H1 (cell line): ENCODE measurements at regions not wholly inside any gene's neighbourhood (a gene's known extent, or its start where the extent isn't known, plus 50 kb on each side); places are given as distances from the start of the nearest gene placed in this dataset.

Experiments used
- CTCF ChIA-PET: fragments of 300-600 bp; sonication (Branson Sonifier 250); formaldehyde crosslinking; loops from one replicate; lab custom pipeline; 2021; ENCODE audit not compliant: partially characterized antibody; lab: Charles Lee
- POLR2A ChIA-PET: fragments of 300-600 bp; sonication (Branson Sonifier 250); formaldehyde crosslinking; loops from one replicate; lab custom pipeline; 2021; ENCODE audit warnings: inconsistent platforms; ENCODE audit not compliant: partially characterized antibody; lab: Charles Lee
- DNase-seq, 2 experiments: peaks; one replicate each; pipeline versions ENCODE4 v3.0.0 to v3.0.0-alpha.2; 2010 to 2022; ENCODE audit warnings: low spot score in 2 of 2, low read depth in 1 of 2, mixed read lengths in 1 of 2
- FAIRE-seq: peaks from 2 replicates; lab custom pipeline; 2011; peaks lifted over from hg19 to GRCh38; lab: Jason Lieb, UNC
- H2AFZ ChIP-seq: 2 replicates; pipeline ENCODE4 v1.8.1; 2012; ENCODE audit warnings: low read length, inconsistent platforms
- H2AK5ac ChIP-seq: 2 replicates; pipeline ENCODE4 v1.6.1; 2013; ENCODE audit warnings: low read depth, low read length
- H2BK120ac ChIP-seq: replicated peaks from 2 replicates; pipeline ENCODE3; 2013; ENCODE audit warnings: low read depth, low read length, inconsistent platforms
- H2BK12ac ChIP-seq: 2 replicates; pipeline ENCODE4 v1.6.1; 2013; ENCODE audit warnings: low read depth, low read length
- H2BK15ac ChIP-seq: 2 replicates; pipeline ENCODE4 v1.6.1; 2013; ENCODE audit warnings: low read length
- H2BK20ac ChIP-seq: 2 replicates; pipeline ENCODE4 v1.6.1; 2013; ENCODE audit warnings: low read length
- H2BK5ac ChIP-seq: 2 replicates; pipeline ENCODE4 v1.6.1; 2013; ENCODE audit warnings: low read depth, low read length
- H3K14ac ChIP-seq: 2 replicates; pipeline ENCODE4 v1.6.1; 2013; ENCODE audit warnings: inconsistent platforms; ENCODE audit not compliant: insufficient read length
- H3K18ac ChIP-seq: 2 replicates; pipeline ENCODE4 v1.6.1; 2013; ENCODE audit warnings: low read length; ENCODE audit errors: extremely low read depth
- H3K23ac ChIP-seq: 2 replicates; pipeline ENCODE4 v1.6.1; 2013; ENCODE audit warnings: inconsistent platforms; ENCODE audit not compliant: insufficient read length
- H3K23me2 ChIP-seq: 2 replicates; pipeline ENCODE4 v1.6.1; 2013; ENCODE audit warnings: low read depth, low read length
- H3K27ac ChIP-seq: 2 replicates; pipeline ENCODE4 v1.6.1; 2011; ENCODE audit warnings: low read depth, low read length, inconsistent platforms
- H3K27me3 ChIP-seq, 4 experiments: replicated peaks in 1 of 4; 1 replicate in 1 of 4; 2 replicates in 3 of 4; pipeline versions ENCODE4 v1.6.1 to v1.8.1; 2011 to 2013; ENCODE audit warnings: low read length in 3 of 4, mild to moderate bottlenecking in 3 of 4, inconsistent platforms in 2 of 4, mixed read lengths in 2 of 4, moderate library complexity in 1 of 4; ENCODE audit not compliant: control insufficient read depth in 3 of 4, insufficient read depth in 3 of 4; ENCODE audit errors: extremely low read depth in 1 of 4
- H3K36me3 ChIP-seq, 4 experiments: 2 replicates each; pipeline versions ENCODE4 v1.6.1 to v1.8.1; 2011 to 2013; ENCODE audit warnings: mild to moderate bottlenecking in 4 of 4, low read length in 3 of 4, moderate library complexity in 2 of 4, control low read depth in 1 of 4, inconsistent platforms in 1 of 4; ENCODE audit not compliant: insufficient read depth in 4 of 4, control insufficient read depth in 2 of 4
- H3K4ac ChIP-seq: replicated peaks from 2 replicates; pipeline ENCODE3; 2013; ENCODE audit warnings: low read length, low read depth, mixed read lengths, inconsistent platforms; ENCODE audit not compliant: insufficient read length
- H3K4me1 ChIP-seq, 4 experiments: replicated peaks in 1 of 4; 1 replicate in 1 of 4; 2 replicates in 3 of 4; pipeline versions ENCODE4 v1.6.1 to v1.8.1; 2011 to 2013; ENCODE audit warnings: low read length in 3 of 4, inconsistent platforms in 2 of 4, mixed read lengths in 1 of 4; ENCODE audit not compliant: insufficient read depth in 4 of 4, control insufficient read depth in 3 of 4
- H3K4me2 ChIP-seq, 2 experiments: 2 replicates each; pipeline versions ENCODE4 v1.6.1 to v1.8.1; 2011 to 2013; ENCODE audit warnings: low read depth in 2 of 2, low read length in 2 of 2, control low read depth in 1 of 2, inconsistent platforms in 1 of 2, mild to moderate bottlenecking in 1 of 2; ENCODE audit not compliant: insufficient read depth in 1 of 2
- H3K4me3 ChIP-seq, 4 experiments: fragments of 200-600, 300-600 bp in 1 of 4; sonication (generic), shearing (Covaris generic), sonication (Bioruptor Twin) in 1 of 4; 2 replicates each; pipeline versions ENCODE4 v1.5.1 to v1.8.1; 2011 to 2016; ENCODE audit warnings: low read length in 4 of 4, low read depth in 3 of 4, control low read depth in 2 of 4, inconsistent platforms in 2 of 4, mild to moderate bottlenecking in 2 of 4, mixed read lengths in 1 of 4, moderate library complexity in 1 of 4; ENCODE audit not compliant: insufficient read depth in 2 of 4; ENCODE audit errors: extremely low read depth in 1 of 4
- H3K56ac ChIP-seq: replicated peaks from 2 replicates; pipeline ENCODE3; 2013; ENCODE audit warnings: low read depth, mild to moderate bottlenecking, mixed read lengths, low read length, inconsistent platforms; ENCODE audit not compliant: insufficient read length
- H3K79me1 ChIP-seq: 2 replicates; pipeline ENCODE4 v1.6.1; 2013; ENCODE audit warnings: low read depth, low read length, control low read depth
- H3K79me2 ChIP-seq, 2 experiments: 2 replicates each; pipeline versions ENCODE4 v1.6.1 to v1.8.1; 2012 to 2013; ENCODE audit warnings: low read length in 2 of 2, mild to moderate bottlenecking in 2 of 2, inconsistent platforms in 1 of 2; ENCODE audit not compliant: insufficient read depth in 2 of 2, control insufficient read depth in 1 of 2
- H3K9ac ChIP-seq, 4 experiments: replicated peaks in 1 of 4; 1 replicate in 1 of 4; 2 replicates in 3 of 4; pipeline versions ENCODE4 v1.6.1 to v1.8.1; 2011 to 2013; ENCODE audit warnings: low read depth in 3 of 4, low read length in 3 of 4, control low read depth in 2 of 4, mild to moderate bottlenecking in 2 of 4, moderate library complexity in 2 of 4, inconsistent platforms in 1 of 4; ENCODE audit errors: extremely low read depth in 1 of 4
- H3K9me3 ChIP-seq, 2 experiments: 2 replicates each; pipeline versions ENCODE4 v1.6.1 to v1.8.1; 2012 to 2013; ENCODE audit warnings: mild to moderate bottlenecking in 2 of 2, moderate library complexity in 2 of 2, control low read depth in 1 of 2, inconsistent platforms in 1 of 2, low read depth in 1 of 2, low read length in 1 of 2, mixed read lengths in 1 of 2; ENCODE audit not compliant: insufficient read depth in 2 of 2
- H4K20me1 ChIP-seq, 2 experiments: replicated peaks in 1 of 2; 2 replicates each; pipeline versions ENCODE3 to v1.8.1; 2011 to 2013; ENCODE audit warnings: inconsistent platforms in 2 of 2, low read length in 2 of 2, mild to moderate bottlenecking in 1 of 2; ENCODE audit not compliant: insufficient read depth in 2 of 2, control insufficient read depth in 1 of 2
- H4K5ac ChIP-seq: 2 replicates; pipeline ENCODE4 v1.6.1; 2013; ENCODE audit warnings: low read length, low read depth, mixed read lengths, inconsistent platforms; ENCODE audit not compliant: insufficient read length
- H4K8ac ChIP-seq: 2 replicates; pipeline ENCODE4 v1.8.0; 2013; ENCODE audit warnings: mild to moderate bottlenecking, moderate library complexity, low read length, inconsistent platforms; ENCODE audit not compliant: insufficient read depth; ENCODE audit errors: extremely low read depth
- H4K91ac ChIP-seq: replicated peaks from 2 replicates; pipeline ENCODE3; 2013; ENCODE audit warnings: low read length, mixed read lengths, inconsistent platforms; ENCODE audit not compliant: insufficient read length
- WGBS, 2 experiments: shearing (Covaris generic) in 1 of 2; methylation state at CpG; one replicate each; pipeline versions ENCODE4 v1.1.6 to v1.1.7; 2013 to 2015; ENCODE audit warnings: low lambda C conversion rate in 2 of 2, mixed read lengths in 2 of 2, inconsistent platforms in 1 of 2, low coverage in 1 of 2, missing lambda C conversion rate in 1 of 2; ENCODE audit not compliant: insufficient replicate concordance in 2 of 2, insufficient coverage in 1 of 2, insufficient read length in 1 of 2; ENCODE audit errors: extremely low coverage in 1 of 2, missing lambda C conversion rate in 1 of 2; 5-methylcytosine and 5-hydroxymethylcytosine counted together

- Histone ChIP-seq H4K8ac (no peak overlapping the region), H3K9ac (no peak overlapping the region), H2BK12ac (no peak overlapping the region), H3K9me3 (peaks cover 0 to under 1% of the 10 kb centered on the region in 2 experiments; a peak in 1 of 4 replicates), H3K79me2 (no peaks in the 10 kb centered on the region), H2BK15ac (no peak overlapping the region), H2AFZ (no peak overlapping the region), H4K20me1 (no peaks in the 10 kb centered on the region), H3K36me3 (no peaks in the 10 kb centered on the region), H3K27me3 (peaks cover 0 to 1% (median 0%) of the 10 kb centered on the region in 4 experiments; a peak in 1 of 7 replicates), H3K4me1 (no peaks in the 10 kb centered on the region), H3K79me1 (no peaks in the 10 kb centered on the region), H2BK5ac (no peak overlapping the region), H3K4me3 (no peak overlapping the region), H3K4ac (no peak overlapping the region), H2BK120ac (no peak overlapping the region), H3K27ac (no peak overlapping the region), H3K18ac (no peak overlapping the region), H4K5ac (no peak overlapping the region), H3K56ac (no peak overlapping the region), H2BK20ac (no peak overlapping the region), H3K23ac (no peak overlapping the region), H3K23me2 (no peaks in the 10 kb centered on the region), H2AK5ac (no peak overlapping the region), H4K91ac (no peak overlapping the region), H3K14ac (no peak overlapping the region), H3K4me2 (no peak overlapping the region)
- DNase-seq, result no peak
- POLR2A ChIA-PET, result interaction anchor here (0.9 kb wide), 1 partner anchor 11 kb away, joined by 3 read pairs; no protein-coding TSS in a partner anchor
- no peak for FAIRE-seq
- WGBS, 2 experiments, result 83% methylated on average over 2 of the region's 2 CpGs; no CpG with 5 or more reads in 1 of the 2 experiments
- CTCF ChIA-PET, result interaction anchor here (0.7 to 1.8 kb wide), 6 partner anchors 10 to 561 kb away, joined by 3 to 4 read pairs (median 4); partner anchors contain the start of gene ADCYAP1
Measured at GRCh38 chr18:1103537-1103936, 198.9 kb downstream of the ADCYAP1 start.
